ENCODE measurements at regions not wholly inside any gene's neighbourhood (a gene's known extent, or its start where the extent isn't known, plus 50 kb on each side); places are given as distances from the start of the nearest gene placed in this dataset.
A peak's percentile ranks its signal among the peaks of the same experiment; 100 is the strongest.

- TF ChIP-seq, protein P1, sequence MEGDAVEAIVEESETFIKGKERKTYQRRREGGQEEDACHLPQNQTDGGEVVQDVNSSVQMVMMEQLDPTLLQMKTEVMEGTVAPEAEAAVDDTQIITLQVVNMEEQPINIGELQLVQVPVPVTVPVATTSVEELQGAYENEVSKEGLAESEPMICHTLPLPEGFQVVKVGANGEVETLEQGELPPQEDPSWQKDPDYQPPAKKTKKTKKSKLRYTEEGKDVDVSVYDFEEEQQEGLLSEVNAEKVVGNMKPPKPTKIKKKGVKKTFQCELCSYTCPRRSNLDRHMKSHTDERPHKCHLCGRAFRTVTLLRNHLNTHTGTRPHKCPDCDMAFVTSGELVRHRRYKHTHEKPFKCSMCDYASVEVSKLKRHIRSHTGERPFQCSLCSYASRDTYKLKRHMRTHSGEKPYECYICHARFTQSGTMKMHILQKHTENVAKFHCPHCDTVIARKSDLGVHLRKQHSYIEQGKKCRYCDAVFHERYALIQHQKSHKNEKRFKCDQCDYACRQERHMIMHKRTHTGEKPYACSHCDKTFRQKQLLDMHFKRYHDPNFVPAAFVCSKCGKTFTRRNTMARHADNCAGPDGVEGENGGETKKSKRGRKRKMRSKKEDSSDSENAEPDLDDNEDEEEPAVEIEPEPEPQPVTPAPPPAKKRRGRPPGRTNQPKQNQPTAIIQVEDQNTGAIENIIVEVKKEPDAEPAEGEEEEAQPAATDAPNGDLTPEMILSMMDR (IDR thresholded peaks at IDR 0.05): no peak
- H3K9me3 Mint-ChIP-seq (ENCODE audit: low read depth): no peaks in the 10 kb centered on the region
- no peak overlapping the region for H3K27ac Mint-ChIP-seq (ENCODE audit: unreplicated experiment)
- no peak overlapping the region for H3K4me3 Mint-ChIP-seq (ENCODE audit: unreplicated experiment)
- no peak for DNase-seq (ENCODE audit: low spot score)
- peaks cover 9% of the 10 kb centered on the region for H3K4me1 Mint-ChIP-seq (ENCODE audit: low read depth)
- no peaks in the 10 kb centered on the region for H3K27me3 Mint-ChIP-seq (ENCODE audit: low read depth)
- peaks cover 14% of the 10 kb centered on the region for H3K36me3 Mint-ChIP-seq (ENCODE audit: low read depth)
Observed at GRCh38 chr16:27703545-27703944, 153.6 kb downstream of the KATNIP start.

- DNase-seq (ENCODE audit: low spot score): no peak
- H3K27me3 Mint-ChIP-seq (ENCODE audit: low read depth): no peaks in the 10 kb centered on the region
- peaks cover 16% of the 10 kb centered on the region for H3K36me3 Mint-ChIP-seq (ENCODE audit: low read depth)
- TF ChIP-seq, protein P1 (IDR thresholded peaks at IDR 0.05): no peak
- H3K4me1 Mint-ChIP-seq (ENCODE audit: low read depth): peaks cover 9% of the 10 kb centered on the region
- H3K27ac Mint-ChIP-seq (ENCODE audit: unreplicated experiment): no peak overlapping the region
- H3K9me3 Mint-ChIP-seq (ENCODE audit: low read depth): no peaks in the 10 kb centered on the region
- no peak overlapping the region for H3K4me3 Mint-ChIP-seq (ENCODE audit: unreplicated experiment)
Observed at GRCh38 chr16:27704252-27704651, 154.3 kb downstream of the KATNIP start.

- Mint-ChIP-seq H3K27ac (ENCODE audit: unreplicated experiment) (no peak overlapping the region), H3K9me3 (ENCODE audit: low read depth) (no peaks in the 10 kb centered on the region), H3K27me3 (ENCODE audit: low read depth) (no peaks in the 10 kb centered on the region), H3K4me1 (ENCODE audit: low read depth) (peaks cover 4% of the 10 kb centered on the region), H3K36me3 (ENCODE audit: low read depth) (peaks cover 14% of the 10 kb centered on the region), H3K4me3 (ENCODE audit: unreplicated experiment) (no peak overlapping the region)
- peak; percentile 38 for DNase-seq (ENCODE audit: low spot score)
- TF ChIP-seq, protein P1 (IDR thresholded peaks at IDR 0.05): no peak
Observed at GRCh38 chr16:27706156-27706865, 156.4 kb downstream of the KATNIP start.

DNA sequence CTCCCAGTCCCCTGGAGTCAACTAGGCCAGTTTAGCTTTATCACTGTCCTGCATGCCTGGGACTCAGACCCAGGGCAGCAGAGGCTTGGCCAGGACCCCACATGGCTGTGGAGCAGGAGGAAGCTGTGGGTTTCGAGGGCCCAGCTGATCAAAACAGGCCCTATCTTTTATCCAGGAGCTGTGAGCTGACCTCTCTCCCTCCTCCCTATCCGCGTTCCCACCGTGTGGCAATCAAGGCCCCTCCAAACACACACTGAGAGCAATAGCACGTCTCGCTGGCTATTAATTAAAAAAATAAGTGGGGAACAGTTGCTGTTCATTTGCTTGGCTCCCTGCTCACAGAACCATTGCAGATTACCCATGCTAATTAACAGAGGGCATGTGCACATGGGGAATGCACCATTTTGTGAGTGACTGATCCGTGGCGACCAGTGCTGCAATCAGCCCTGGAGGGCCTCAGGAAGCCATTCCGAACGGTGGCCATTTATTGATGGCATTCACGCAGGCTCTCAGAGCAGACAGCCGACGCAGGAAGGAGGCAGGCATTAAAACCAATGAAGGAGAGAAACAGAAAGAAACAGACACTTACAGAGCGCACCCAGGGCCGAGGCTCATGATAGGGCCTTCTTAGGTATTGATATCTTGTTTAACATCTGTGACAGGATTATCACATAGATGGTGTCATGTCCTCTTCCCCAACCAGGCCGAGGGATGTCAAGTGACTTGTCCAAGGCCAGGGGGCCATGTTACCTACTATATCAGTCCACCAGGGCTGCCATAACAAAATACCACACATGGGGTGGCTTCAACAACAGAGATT, 157.1 kb downstream of the KATNIP start:
- Mint-ChIP-seq H3K4me3 (ENCODE audit: unreplicated experiment) (no peak overlapping the region), H3K9me3 (ENCODE audit: low read depth) (no peaks in the 10 kb centered on the region), H3K27ac (ENCODE audit: unreplicated experiment) (no peak overlapping the region), H3K27me3 (ENCODE audit: low read depth) (no peaks in the 10 kb centered on the region), H3K36me3 (ENCODE audit: low read depth) (peaks cover 14% of the 10 kb centered on the region), H3K4me1 (ENCODE audit: low read depth) (peaks cover 4% of the 10 kb centered on the region)
- peak; percentile 24 for DNase-seq (ENCODE audit: low spot score)
- TF ChIP-seq, protein P1 (IDR thresholded peaks at IDR 0.05): no peak

DNA sequence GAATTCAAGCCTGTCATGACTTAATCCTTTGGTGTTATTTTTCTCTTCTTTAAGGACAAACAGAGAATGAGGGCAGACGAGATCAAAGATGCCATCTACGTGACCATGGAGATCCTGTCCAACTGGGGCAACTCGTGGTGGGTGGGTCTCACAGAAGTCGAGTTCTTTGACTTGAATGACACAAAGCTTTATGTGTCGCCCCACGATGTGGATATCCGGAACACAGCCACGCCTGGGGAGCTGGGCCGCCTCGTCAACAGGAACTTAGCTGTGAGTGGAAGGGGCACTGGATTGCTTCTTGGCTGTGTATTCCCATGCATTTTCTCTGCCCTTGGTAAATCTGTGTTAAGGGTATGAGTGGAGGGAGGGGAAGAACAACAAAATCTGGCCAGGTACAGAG, 158.7 kb downstream of the KATNIP start:
- Mint-ChIP-seq H3K4me1 (ENCODE audit: low read depth) (peaks cover 2% of the 10 kb centered on the region), H3K27ac (ENCODE audit: unreplicated experiment) (no peak overlapping the region), H3K36me3 (ENCODE audit: low read depth) (peaks cover 14% of the 10 kb centered on the region), H3K4me3 (ENCODE audit: unreplicated experiment) (no peak overlapping the region), H3K27me3 (ENCODE audit: low read depth) (no peaks in the 10 kb centered on the region), H3K9me3 (ENCODE audit: low read depth) (no peaks in the 10 kb centered on the region)
- peak; percentile 50 for DNase-seq (ENCODE audit: low spot score)
- TF ChIP-seq, protein P1 (IDR thresholded peaks at IDR 0.05): no peak
